Neural cell (in vitro differentiated cells): ENCODE measurements at regions not wholly inside any gene's neighbourhood (a gene's known extent, or its start where the extent isn't known, plus 50 kb on each side); places are given as distances from the start of the nearest gene placed in this dataset.

ENCODE experiments used
- H2AFZ ChIP-seq: fragments of 200-600, 300-800 bp; sonication (generic), shearing (Covaris generic); 2 replicates; pipeline ENCODE4 v1.6.0; 2014; ENCODE audit warnings: low read depth, mild to moderate bottlenecking, antibody characterized with exemption, low read length, moderate library complexity
- H3F3A ChIP-seq: fragments of 200-600 bp; shearing (Covaris generic); 2 replicates; pipeline ENCODE4 v1.6.1; 2016; ENCODE audit warnings: mild to moderate bottlenecking, moderate library complexity, mixed read lengths, antibody characterized with exemption, low read length; ENCODE audit not compliant: insufficient read depth, poor library complexity, severe bottlenecking
- H3K27ac ChIP-seq: fragments of 200-600, 300-800 bp; sonication (generic), shearing (Covaris generic); 2 replicates; pipeline ENCODE4 v1.5.1; 2014; ENCODE audit warnings: mild to moderate bottlenecking, low read length, moderate library complexity
- H3K27me3 ChIP-seq: fragments of 300-800, 200-600 bp; sonication (generic), shearing (Covaris generic); 2 replicates; pipeline ENCODE4 v1.6.0; 2014; ENCODE audit warnings: mild to moderate bottlenecking, low read depth, low read length, moderate library complexity; ENCODE audit not compliant: insufficient read depth
- H3K36me3 ChIP-seq: fragments of 300-800, 200-600 bp; sonication (generic), shearing (Covaris generic); 2 replicates; pipeline ENCODE4 v1.5.1; 2014; ENCODE audit warnings: mild to moderate bottlenecking, antibody characterized with exemption, low read length, moderate library complexity; ENCODE audit not compliant: insufficient read depth
- H3K4me2 ChIP-seq: fragments of 300-800, 200-600 bp; sonication (generic), shearing (Covaris generic); 2 replicates; pipeline ENCODE4 v1.6.0; 2014; ENCODE audit warnings: mild to moderate bottlenecking, low read length
- H3K4me3 ChIP-seq: fragments of 300-800, 200-600 bp; sonication (generic), shearing (Covaris generic); 2 replicates; pipeline ENCODE4 v1.5.1; 2014; ENCODE audit warnings: mild to moderate bottlenecking, low read length, moderate library complexity
- H3K79me2 ChIP-seq: fragments of 200-600 bp; shearing (Covaris generic); replicated peaks from 2 replicates; pipeline ENCODE4 v1.6.0; 2014; ENCODE audit warnings: mild to moderate bottlenecking, low read length, moderate library complexity; ENCODE audit not compliant: insufficient read depth
- H3K9ac ChIP-seq: fragments of 300-800, 200-600 bp; sonication (generic), shearing (Covaris generic); 2 replicates; pipeline ENCODE4 v1.6.1; 2016; ENCODE audit warnings: mild to moderate bottlenecking, low read length, mixed read lengths
- H3K9me2 ChIP-seq: fragments of 200-600 bp; shearing (Covaris generic); 2 replicates; pipeline ENCODE4 v1.6.1; 2016; ENCODE audit warnings: mild to moderate bottlenecking, low read length, mixed read lengths; ENCODE audit not compliant: insufficient read depth
- H3K9me3 ChIP-seq: fragments of 200-600, 300-800 bp; sonication (generic), shearing (Covaris generic); 2 replicates; pipeline ENCODE4 v1.6.1; 2016; ENCODE audit warnings: mild to moderate bottlenecking, mixed run types, low read length, moderate library complexity, mixed read lengths
- H4K20me1 ChIP-seq: fragments of 200-600 bp; shearing (Covaris generic); 2 replicates; pipeline ENCODE4 v1.6.1; 2016; ENCODE audit warnings: mild to moderate bottlenecking, mixed run types; ENCODE audit not compliant: insufficient read depth
- CTCF ChIP-seq: fragments of 450-650 bp; IDR thresholded peaks from 2 replicates; pipeline ENCODE4 v1.5.1; 2014; ENCODE audit warnings: antibody characterized with exemption, mild to moderate bottlenecking, moderate library complexity; ENCODE audit not compliant: poor library complexity, severe bottlenecking
- EP300 ChIP-seq: fragments of 450-650 bp; conservative IDR thresholded peaks from 2 replicates; pipeline ENCODE4 v1.6.1; 2014; ENCODE audit warnings: antibody characterized with exemption, mild to moderate bottlenecking, moderate library complexity; ENCODE audit not compliant: poor library complexity, severe bottlenecking
- EZH2 ChIP-seq: fragments of 200-600, 300-800 bp; shearing (Covaris generic), sonication (generic); IDR thresholded peaks from 2 replicates; pipeline ENCODE4 v1.6.1; 2014; ENCODE audit warnings: antibody characterized with exemption, low read length, borderline replicate concordance, mild to moderate bottlenecking; ENCODE audit not compliant: insufficient read depth, poor library complexity, severe bottlenecking
- MXI1 ChIP-seq: fragments of 450-650 bp; conservative IDR thresholded peaks from 2 replicates; pipeline ENCODE4 v1.6.1; 2014; ENCODE audit warnings: antibody characterized with exemption, mild to moderate bottlenecking; ENCODE audit not compliant: poor library complexity, severe bottlenecking
- POLR2AphosphoS5 ChIP-seq: IDR thresholded peaks from 2 replicates; pipeline ENCODE4 v1.6.1; 2012
- RAD21 ChIP-seq: fragments of 450-650 bp; conservative IDR thresholded peaks from 2 replicates; pipeline ENCODE4 v1.6.1; 2014; ENCODE audit warnings: antibody characterized with exemption, mild to moderate bottlenecking, moderate library complexity
- SMC3 ChIP-seq: fragments of 450-650 bp; conservative IDR thresholded peaks from 2 replicates; pipeline ENCODE4 v1.6.1; 2014; ENCODE audit warnings: antibody characterized with exemption, mild to moderate bottlenecking, moderate library complexity; ENCODE audit not compliant: poor library complexity
- TAF1 ChIP-seq: IDR thresholded peaks from 2 replicates; pipeline ENCODE4 v1.6.1; 2012; ENCODE audit warnings: low read depth
- TF ChIP-seq, protein P1 (sequence below): IDR thresholded peaks from 2 replicates; pipeline ENCODE4 v1.6.1; 2012; ENCODE audit warnings: borderline replicate concordance

DNA sequence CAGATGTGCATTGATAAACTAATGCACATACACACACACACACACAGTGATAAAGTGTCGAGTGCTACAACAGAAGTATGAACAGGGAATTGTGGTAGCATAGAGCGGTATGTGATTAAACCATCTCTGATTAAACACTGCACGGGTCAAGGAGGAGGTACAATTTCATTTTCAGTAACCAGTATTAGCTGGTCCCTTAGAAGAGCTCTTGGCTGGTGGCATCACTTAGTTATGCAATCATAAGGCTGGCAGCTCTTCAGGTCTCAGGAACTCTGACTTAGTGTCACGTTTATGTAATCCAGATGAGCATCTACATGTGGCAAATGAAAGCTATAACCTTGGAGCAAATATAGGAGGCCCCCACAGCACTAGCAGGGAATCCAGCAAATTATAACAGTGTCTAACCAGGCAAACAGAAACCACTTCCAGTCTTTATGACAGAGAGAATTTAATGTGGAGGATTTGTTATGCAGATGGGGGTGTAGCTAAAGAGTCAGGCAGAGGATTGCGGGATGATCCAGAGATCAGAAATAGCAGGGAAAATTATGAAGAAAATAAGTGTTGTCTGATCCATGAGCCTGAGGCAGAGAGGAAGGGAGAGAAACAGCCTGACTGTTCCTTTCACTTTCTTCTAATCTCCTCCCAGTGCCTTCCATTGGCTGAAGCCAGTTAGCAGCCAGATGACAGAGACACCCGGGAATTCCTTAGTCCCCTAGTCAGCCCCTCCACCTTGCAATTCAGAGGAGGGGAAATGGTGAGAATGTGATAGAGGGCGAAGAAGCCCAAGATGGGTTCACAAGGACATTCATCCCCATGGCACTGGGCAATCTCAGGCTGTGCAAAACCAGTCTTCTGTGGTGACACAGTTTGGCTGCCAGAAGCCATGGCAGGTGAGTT lies 533.1 kb upstream of the TENM4 start:
- Histone ChIP-seq H3K79me2 (no peaks in the 10 kb centered on the region), H3K4me2 (no peak overlapping the region), H3K9me3 (no peaks in the 10 kb centered on the region), H2AFZ (no peak overlapping the region), H3K4me3 (no peak overlapping the region), H3K27ac (no peak overlapping the region), H3K9me2 (no peaks in the 10 kb centered on the region), H3K36me3 (no peaks in the 10 kb centered on the region), H4K20me1 (no peaks in the 10 kb centered on the region), H3K9ac (no peak overlapping the region), H3F3A (no peaks in the 10 kb centered on the region), H3K27me3 (no peaks in the 10 kb centered on the region)
- no peak for TF ChIP-seq EP300
- TF ChIP-seq, protein P1, sequence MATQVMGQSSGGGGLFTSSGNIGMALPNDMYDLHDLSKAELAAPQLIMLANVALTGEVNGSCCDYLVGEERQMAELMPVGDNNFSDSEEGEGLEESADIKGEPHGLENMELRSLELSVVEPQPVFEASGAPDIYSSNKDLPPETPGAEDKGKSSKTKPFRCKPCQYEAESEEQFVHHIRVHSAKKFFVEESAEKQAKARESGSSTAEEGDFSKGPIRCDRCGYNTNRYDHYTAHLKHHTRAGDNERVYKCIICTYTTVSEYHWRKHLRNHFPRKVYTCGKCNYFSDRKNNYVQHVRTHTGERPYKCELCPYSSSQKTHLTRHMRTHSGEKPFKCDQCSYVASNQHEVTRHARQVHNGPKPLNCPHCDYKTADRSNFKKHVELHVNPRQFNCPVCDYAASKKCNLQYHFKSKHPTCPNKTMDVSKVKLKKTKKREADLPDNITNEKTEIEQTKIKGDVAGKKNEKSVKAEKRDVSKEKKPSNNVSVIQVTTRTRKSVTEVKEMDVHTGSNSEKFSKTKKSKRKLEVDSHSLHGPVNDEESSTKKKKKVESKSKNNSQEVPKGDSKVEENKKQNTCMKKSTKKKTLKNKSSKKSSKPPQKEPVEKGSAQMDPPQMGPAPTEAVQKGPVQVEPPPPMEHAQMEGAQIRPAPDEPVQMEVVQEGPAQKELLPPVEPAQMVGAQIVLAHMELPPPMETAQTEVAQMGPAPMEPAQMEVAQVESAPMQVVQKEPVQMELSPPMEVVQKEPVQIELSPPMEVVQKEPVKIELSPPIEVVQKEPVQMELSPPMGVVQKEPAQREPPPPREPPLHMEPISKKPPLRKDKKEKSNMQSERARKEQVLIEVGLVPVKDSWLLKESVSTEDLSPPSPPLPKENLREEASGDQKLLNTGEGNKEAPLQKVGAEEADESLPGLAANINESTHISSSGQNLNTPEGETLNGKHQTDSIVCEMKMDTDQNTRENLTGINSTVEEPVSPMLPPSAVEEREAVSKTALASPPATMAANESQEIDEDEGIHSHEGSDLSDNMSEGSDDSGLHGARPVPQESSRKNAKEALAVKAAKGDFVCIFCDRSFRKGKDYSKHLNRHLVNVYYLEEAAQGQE, result no peak
- TF ChIP-seq SMC3, result no peak
- no peak for TF ChIP-seq EZH2
- TF ChIP-seq TAF1, result no peak
- no peak for TF ChIP-seq POLR2AphosphoS5
- TF ChIP-seq MXI1, result no peak
- TF ChIP-seq RAD21, result no peak
- TF ChIP-seq CTCF, result no peak

GRCh38 chr11:79971255-79971654 lies 530.4 kb upstream of the TENM4 start:
- TF ChIP-seq CTCF (no peak), POLR2AphosphoS5 (no peak), SMC3 (no peak), TAF1 (no peak), EP300 (no peak), EZH2 (no peak), RAD21 (no peak), MXI1 (no peak)
- TF ChIP-seq, protein P1, result no peak
- H3K27ac ChIP-seq, result no peak overlapping the region
- H4K20me1 ChIP-seq, result no peaks in the 10 kb centered on the region
- H3K9me2 ChIP-seq, result no peaks in the 10 kb centered on the region
- no peak overlapping the region for H3K4me3 ChIP-seq
- no peaks in the 10 kb centered on the region for H3F3A ChIP-seq
- no peak overlapping the region for H2AFZ ChIP-seq
- no peak overlapping the region for H3K9ac ChIP-seq
- no peaks in the 10 kb centered on the region for H3K36me3 ChIP-seq
- H3K79me2 ChIP-seq, result no peaks in the 10 kb centered on the region
- no peak overlapping the region for H3K4me2 ChIP-seq
- no peaks in the 10 kb centered on the region for H3K9me3 ChIP-seq
- no peaks in the 10 kb centered on the region for H3K27me3 ChIP-seq
